Effector memory CD8-positive, alpha-beta T cell (primary cell): ENCODE measurements at regions not wholly inside any gene's neighbourhood (a gene's known extent, or its start where the extent isn't known, plus 50 kb on each side); places are given as distances from the start of the nearest gene placed in this dataset.

Source experiments
- ATAC-seq: fragments of 150-1000 bp; cut with Tn5 transposase; replicated peaks from 2 replicates; pipeline ENCODE4 v1.10.0; 2021; ENCODE audit warnings: mild to moderate bottlenecking, moderate library complexity
- DNase-seq, 3 experiments: peaks; one replicate each; pipeline ENCODE4 v3.0.0; 2021
- H3K27ac Mint-ChIP-seq, 2 donors: one replicate each; pipeline ENCODE4 v1.8.0; 2022; ENCODE audit warnings: mild to moderate bottlenecking in 2 of 2, mixed read lengths in 2 of 2, moderate library complexity in 2 of 2
- H3K27me3 Mint-ChIP-seq, 2 donors: one replicate each; pipeline ENCODE4 v1.8.0; 2022; ENCODE audit warnings: mixed read lengths in 2 of 2
- H3K36me3 Mint-ChIP-seq: one replicate; pipeline ENCODE4 v1.8.0; 2022; ENCODE audit warnings: mild to moderate bottlenecking, moderate library complexity, mixed read lengths; ENCODE audit not compliant: insufficient read depth
- H3K4me1 Mint-ChIP-seq, 2 donors: one replicate each; pipeline ENCODE4 v1.8.0; 2022; ENCODE audit warnings: low read depth in 2 of 2, mixed read lengths in 2 of 2
- H3K4me3 Mint-ChIP-seq, 2 donors: one replicate each; pipeline ENCODE4 v1.8.0; 2022; ENCODE audit warnings: mild to moderate bottlenecking in 2 of 2, mixed read lengths in 2 of 2, moderate library complexity in 2 of 2
- H3K9me3 Mint-ChIP-seq, 2 donors: one replicate each; pipeline ENCODE4 v1.8.0; 2022; ENCODE audit warnings: mixed read lengths in 2 of 2

- peaks cover 0 to 4% of the 10 kb centered on the region in 2 donors for H3K9me3 Mint-ChIP-seq
- H3K27me3 Mint-ChIP-seq = no peaks in the 10 kb centered on the region
- peak overlapping the region in 1 of 2 donors; percentile 67 for H3K4me3 Mint-ChIP-seq
- no peaks in the 10 kb centered on the region for H3K36me3 Mint-ChIP-seq
- peak overlapping the region in 1 of 2 donors; percentile 87 for H3K27ac Mint-ChIP-seq
- ATAC-seq (peak; percentile 81), DNase-seq (peak in 1 of 3 experiments; percentile 30)
- H3K4me1 Mint-ChIP-seq = peaks cover 0 to 15% of the 10 kb centered on the region in 2 donors
Measured at GRCh38 chr4:35525192-35525978, 718.9 kb downstream of the ARAP2 start.

GRCh38 chr4:35526456-35526855, 717.9 kb downstream of the ARAP2 start:
- H3K4me3 Mint-ChIP-seq = peak overlapping the region in 1 of 2 donors; percentile 63
- ATAC-seq (no peak), DNase-seq (no peak)
- H3K4me1 Mint-ChIP-seq = peaks cover 0 to 15% of the 10 kb centered on the region in 2 donors
- peak overlapping the region in 1 of 2 donors; percentile 69 for H3K27ac Mint-ChIP-seq
- no peaks in the 10 kb centered on the region for H3K27me3 Mint-ChIP-seq
- H3K9me3 Mint-ChIP-seq = peaks cover 0 to 4% of the 10 kb centered on the region in 2 donors
- no peaks in the 10 kb centered on the region for H3K36me3 Mint-ChIP-seq

- no peak overlapping the region for H3K4me3 Mint-ChIP-seq
- ATAC-seq (no peak), DNase-seq (no peak)
- no peak overlapping the region for H3K27ac Mint-ChIP-seq
- no peaks in the 10 kb centered on the region for H3K9me3 Mint-ChIP-seq
- no peaks in the 10 kb centered on the region for H3K36me3 Mint-ChIP-seq
- no peaks in the 10 kb centered on the region for H3K27me3 Mint-ChIP-seq
- H3K4me1 Mint-ChIP-seq = no peaks in the 10 kb centered on the region
Measured at GRCh38 chr4:35534962-35535361, 709.4 kb downstream of the ARAP2 start.

- no peak for DNase-seq
- no peak for ATAC-seq
- Mint-ChIP-seq H3K9me3 (no peaks in the 10 kb centered on the region), H3K4me3 (no peak overlapping the region), H3K36me3 (no peaks in the 10 kb centered on the region), H3K27me3 (no peaks in the 10 kb centered on the region), H3K27ac (no peak overlapping the region), H3K4me1 (no peaks in the 10 kb centered on the region)
Measured at GRCh38 chr4:35538807-35539206, 705.5 kb downstream of the ARAP2 start.

- H3K9me3 Mint-ChIP-seq = no peaks in the 10 kb centered on the region
- H3K36me3 Mint-ChIP-seq = no peaks in the 10 kb centered on the region
- ATAC-seq (no peak), DNase-seq (no peak)
- no peaks in the 10 kb centered on the region for H3K27me3 Mint-ChIP-seq
- no peak overlapping the region for H3K4me3 Mint-ChIP-seq
- no peaks in the 10 kb centered on the region for H3K4me1 Mint-ChIP-seq
- H3K27ac Mint-ChIP-seq = no peak overlapping the region
Measured at GRCh38 chr4:35539404-35540055, 704.8 kb downstream of the ARAP2 start.

GRCh38 chr4:35541146-35541887, 703.0 kb downstream of the ARAP2 start:
- no peak overlapping the region for H3K27ac Mint-ChIP-seq
- no peaks in the 10 kb centered on the region for H3K4me1 Mint-ChIP-seq
- no peak overlapping the region for H3K4me3 Mint-ChIP-seq
- DNase-seq = no peak
- no peaks in the 10 kb centered on the region for H3K27me3 Mint-ChIP-seq
- peaks cover 0 to 7% of the 10 kb centered on the region in 2 donors for H3K9me3 Mint-ChIP-seq
- no peak for ATAC-seq
- H3K36me3 Mint-ChIP-seq = no peaks in the 10 kb centered on the region

GRCh38 chr4:35541888-35542213, 702.5 kb downstream of the ARAP2 start:
- H3K4me1 Mint-ChIP-seq = no peaks in the 10 kb centered on the region
- H3K36me3 Mint-ChIP-seq = no peaks in the 10 kb centered on the region
- DNase-seq (no peak), ATAC-seq (no peak)
- no peaks in the 10 kb centered on the region for H3K27me3 Mint-ChIP-seq
- H3K27ac Mint-ChIP-seq = no peak overlapping the region
- H3K9me3 Mint-ChIP-seq = peaks cover 0 to 7% of the 10 kb centered on the region in 2 donors
- no peak overlapping the region for H3K4me3 Mint-ChIP-seq

GRCh38 chr4:35548921-35549320, 695.4 kb downstream of the ARAP2 start:
- H3K4me1 Mint-ChIP-seq = no peaks in the 10 kb centered on the region
- no peak overlapping the region for H3K27ac Mint-ChIP-seq
- DNase-seq (no peak), ATAC-seq (no peak)
- no peaks in the 10 kb centered on the region for H3K27me3 Mint-ChIP-seq
- no peak overlapping the region for H3K4me3 Mint-ChIP-seq
- H3K9me3 Mint-ChIP-seq = peaks cover 0 to 7% of the 10 kb centered on the region in 2 donors
- H3K36me3 Mint-ChIP-seq = no peaks in the 10 kb centered on the region

GRCh38 chr4:35556387-35556786, 687.9 kb downstream of the ARAP2 start:
- ATAC-seq = no peak
- no peaks in the 10 kb centered on the region for H3K36me3 Mint-ChIP-seq
- DNase-seq = no peak
- H3K9me3 Mint-ChIP-seq = peaks cover 0 to 2% of the 10 kb centered on the region in 2 donors
- H3K4me3 Mint-ChIP-seq = no peak overlapping the region
- no peak overlapping the region for H3K27ac Mint-ChIP-seq
- H3K27me3 Mint-ChIP-seq = no peaks in the 10 kb centered on the region
- H3K4me1 Mint-ChIP-seq = no peaks in the 10 kb centered on the region

- ATAC-seq = no peak
- Mint-ChIP-seq H3K36me3 (no peaks in the 10 kb centered on the region), H3K27me3 (no peaks in the 10 kb centered on the region), H3K27ac (no peak overlapping the region), H3K4me3 (no peak overlapping the region), H3K9me3 (peaks cover 0 to 2% of the 10 kb centered on the region in 2 donors), H3K4me1 (no peaks in the 10 kb centered on the region)
- DNase-seq = no peak
Measured at GRCh38 chr4:35559559-35560365, 684.6 kb downstream of the ARAP2 start.

GRCh38 chr4:35562861-35563260, 681.5 kb downstream of the ARAP2 start:
- ATAC-seq (no peak), DNase-seq (no peak)
- no peaks in the 10 kb centered on the region for H3K4me1 Mint-ChIP-seq
- H3K4me3 Mint-ChIP-seq = no peak overlapping the region
- H3K36me3 Mint-ChIP-seq = no peaks in the 10 kb centered on the region
- H3K27me3 Mint-ChIP-seq = no peaks in the 10 kb centered on the region
- H3K27ac Mint-ChIP-seq = no peak overlapping the region
- H3K9me3 Mint-ChIP-seq = peaks cover 0 to 2% of the 10 kb centered on the region in 2 donors

- Mint-ChIP-seq H3K9me3 (peaks cover 0 to 5% of the 10 kb centered on the region in 2 donors), H3K27me3 (no peaks in the 10 kb centered on the region), H3K36me3 (no peaks in the 10 kb centered on the region), H3K4me1 (no peaks in the 10 kb centered on the region), H3K4me3 (no peak overlapping the region), H3K27ac (no peak overlapping the region)
- DNase-seq (no peak), ATAC-seq (no peak)
Measured at GRCh38 chr4:35565640-35566039, 678.7 kb downstream of the ARAP2 start.

GRCh38 chr4:35591035-35591434, 653.3 kb downstream of the ARAP2 start:
- no peak for DNase-seq
- H3K9me3 Mint-ChIP-seq = peaks cover 0 to 7% of the 10 kb centered on the region in 2 donors
- no peaks in the 10 kb centered on the region for H3K36me3 Mint-ChIP-seq
- no peak overlapping the region for H3K27ac Mint-ChIP-seq
- no peak overlapping the region for H3K4me3 Mint-ChIP-seq
- ATAC-seq = no peak
- H3K4me1 Mint-ChIP-seq = no peaks in the 10 kb centered on the region
- H3K27me3 Mint-ChIP-seq = no peaks in the 10 kb centered on the region
